ENCODE measurements at regions not wholly inside any gene's neighbourhood (a gene's known extent, or its start where the extent isn't known, plus 50 kb on each side); places are given as distances from the start of the nearest gene placed in this dataset.
"Not testable (repeated sequence)": the region's sequence is repeated elsewhere in the genome, so short reads cannot be mapped to it uniquely, and the experiment has no call there.

- DNase-seq; ATAC-seq; intact Hi-C loops (cut with DNase I, micrococcal nuclease): not testable (repeated sequence)
Measured at GRCh38 chrX:51125743-51126142, 206.9 kb upstream of the NUDT10 start.

GRCh38 chrX:51144828-51145442, 187.7 kb upstream of the NUDT10 start:
- DNase-seq, result peak in 1 of 2 donors; percentile 24
- ATAC-seq, result peak; percentile 69
- intact Hi-C loops (cut with DNase I, micrococcal nuclease), result no loop called here

- peak; percentile 54 for ATAC-seq
- no peak for DNase-seq
- intact Hi-C loops (cut with DNase I, micrococcal nuclease), result no loop called here
Measured at GRCh38 chrX:51148848-51149247, 183.8 kb upstream of the NUDT10 start.

GRCh38 chrX:51151734-51152133, 180.9 kb upstream of the NUDT10 start:
- intact Hi-C loops (cut with DNase I, micrococcal nuclease), result no loop called here
- no peak for ATAC-seq

GRCh38 chrX:51155157-51155556, 177.5 kb upstream of the NUDT10 start:
- DNase-seq (no peak), ATAC-seq (no peak)
- intact Hi-C loops (cut with DNase I, micrococcal nuclease), result no loop called here

More at GRCh38 chrX:51151734-51152133, 180.9 kb upstream of the NUDT10 start:
- DNase-seq, result no peak

- no peak for ATAC-seq
- no peak for DNase-seq
- intact Hi-C loops (cut with DNase I, micrococcal nuclease), result no loop called here
Measured at GRCh38 chrX:51155566-51155965, 177.1 kb upstream of the NUDT10 start.

GRCh38 chrX:51158231-51158630, 174.4 kb upstream of the NUDT10 start:
- peak; percentile 58 for ATAC-seq
- no peak for DNase-seq
- intact Hi-C loops (cut with DNase I, micrococcal nuclease), result no loop called here

- DNase-seq; intact Hi-C loops (cut with DNase I, micrococcal nuclease): not testable (repeated sequence)
- ATAC-seq, result peak; percentile 44
Measured at GRCh38 chrX:51159378-51159777, 173.2 kb upstream of the NUDT10 start.

- DNase-seq (no peak), ATAC-seq (peak; percentile 92)
- intact Hi-C loops (cut with DNase I, micrococcal nuclease), result no loop called here
Measured at GRCh38 chrX:51163730-51164129, 168.9 kb upstream of the NUDT10 start.

- DNase-seq; intact Hi-C loops (cut with DNase I, micrococcal nuclease); ATAC-seq: not testable (repeated sequence)
Measured at GRCh38 chrX:51178356-51178900, 154.2 kb upstream of the NUDT10 start.

GRCh38 chrX:51179805-51180204, 152.8 kb upstream of the NUDT10 start:
- intact Hi-C loops (cut with DNase I, micrococcal nuclease); DNase-seq: not testable (repeated sequence)
- peak; percentile 60 for ATAC-seq

GRCh38 chrX:51182545-51182944, 150.1 kb upstream of the NUDT10 start:
- intact Hi-C loops (cut with DNase I, micrococcal nuclease), result no loop called here
- ATAC-seq (no peak), DNase-seq (no peak)

- ATAC-seq (no peak), DNase-seq (no peak)
- intact Hi-C loops (cut with DNase I, micrococcal nuclease), result no loop called here
Measured at GRCh38 chrX:51192104-51192503, 140.5 kb upstream of the NUDT10 start.

GRCh38 chrX:51215266-51215665, 117.4 kb upstream of the NUDT10 start:
- intact Hi-C loops (cut with DNase I, micrococcal nuclease), result no loop called here
- ATAC-seq (no peak), DNase-seq (no peak)

- no peak for ATAC-seq
- DNase-seq, result no peak
- intact Hi-C loops (cut with DNase I, micrococcal nuclease), result no loop called here
Measured at GRCh38 chrX:51215856-51216255, 116.8 kb upstream of the NUDT10 start.

GRCh38 chrX:51242212-51242611, 90.4 kb upstream of the NUDT10 start:
- no peak for DNase-seq
- no peak for ATAC-seq
- intact Hi-C loops (cut with DNase I, micrococcal nuclease), result no loop called here

GRCh38 chrX:51257490-51257889, 75.1 kb upstream of the NUDT10 start:
- ATAC-seq, result no peak
- DNase-seq, result no peak
- intact Hi-C loops (cut with DNase I, micrococcal nuclease), result no loop called here

GRCh38 chrX:51262271-51262670, 70.4 kb upstream of the NUDT10 start:
- intact Hi-C loops (cut with DNase I, micrococcal nuclease); ATAC-seq; DNase-seq: not testable (repeated sequence)

GRCh38 chrX:51272638-51273037, 60.0 kb upstream of the NUDT10 start:
- ATAC-seq (no peak), DNase-seq (no peak)
- intact Hi-C loops (cut with DNase I, micrococcal nuclease), result no loop called here

- no peak for ATAC-seq
- DNase-seq, result no peak
- intact Hi-C loops (cut with DNase I, micrococcal nuclease), result no loop called here
Measured at GRCh38 chrX:51281758-51282318, 50.8 kb upstream of the NUDT10 start.

Measured in left colon (tissue), 2 donors.